ENCODE measurements at regions not wholly inside any gene's neighbourhood (a gene's known extent, or its start where the extent isn't known, plus 50 kb on each side); places are given as distances from the start of the nearest gene placed in this dataset.

- TF ChIP-seq CHD7 (IDR thresholded peaks at IDR 0.05; ENCODE audit: insufficient replicate concordance, low read length) (no peak), TBP (IDR thresholded peaks at IDR 0.05; ENCODE audit: low read depth, low read length) (no peak), RXRA (IDR thresholded peaks at IDR 0.05; ENCODE audit: insufficient read depth, low read depth, low read length) (no peak), MAX (IDR thresholded peaks at IDR 0.05) (no peak), YY1 (IDR thresholded peaks at IDR 0.05; ENCODE audit: low read depth, low read length) (no peak), SP1 (IDR thresholded peaks at IDR 0.05; ENCODE audit: low read depth, low read length) (no peak), SIRT6 (IDR thresholded peaks at IDR 0.05; ENCODE audit: low read length) (no peak), SIN3A (conservative IDR thresholded peaks at IDR 0.05 in 1 of 2, IDR thresholded peaks at IDR 0.05 in 1 of 2; ENCODE audit: low read depth in 1 of 2, low read length in 2 of 2) (no peak), EP300 (IDR thresholded peaks at IDR 0.05; ENCODE audit: borderline replicate concordance in 1 of 2, low read depth in 2 of 2, low read length in 2 of 2) (no peak), FOSL1 (IDR thresholded peaks at IDR 0.05; ENCODE audit: insufficient read depth, low read depth, low read length) (no peak), EGR1 (IDR thresholded peaks at IDR 0.05; ENCODE audit: borderline replicate concordance, low read depth, low read length) (no peak), E2F6 (IDR thresholded peaks at IDR 0.05) (no peak)
Observed at GRCh38 chr9:38272710-38273109, 119.8 kb upstream of the ALDH1B1 start (continued).

All from H1 (cell line).